Chondrocyte (in vitro differentiated cells): ENCODE measurements at regions not wholly inside any gene's neighbourhood (a gene's known extent, or its start where the extent isn't known, plus 50 kb on each side); places are given as distances from the start of the nearest gene placed in this dataset.

Experiments used
- DNase-seq: peaks from one replicate; pipeline ENCODE4 v3.0.0; 2021; ENCODE audit warnings: mixed read lengths, low spot score
- H3K27ac Mint-ChIP-seq: one replicate; pipeline ENCODE4 v1.8.0; 2021; ENCODE audit warnings: mild to moderate bottlenecking, moderate library complexity, mixed read lengths; ENCODE audit not compliant: unreplicated experiment
- H3K27me3 Mint-ChIP-seq: 2 replicates; pipeline ENCODE4 v1.8.0; 2021; ENCODE audit warnings: low read depth, mixed read lengths
- H3K36me3 Mint-ChIP-seq: 2 replicates; pipeline ENCODE4 v1.8.0; 2021; ENCODE audit warnings: low read depth, mixed read lengths
- H3K4me1 Mint-ChIP-seq: 2 replicates; pipeline ENCODE4 v1.8.0; 2021; ENCODE audit warnings: low read depth, mild to moderate bottlenecking, mixed read lengths
- H3K4me3 Mint-ChIP-seq: one replicate; pipeline ENCODE4 v1.8.0; 2021; ENCODE audit warnings: mild to moderate bottlenecking, moderate library complexity, mixed read lengths; ENCODE audit not compliant: unreplicated experiment
- H3K9me3 Mint-ChIP-seq: 2 replicates; pipeline ENCODE4 v1.8.0; 2021; ENCODE audit warnings: low read depth, mixed read lengths
- CTCF ChIP-seq: fragments of 200-600 bp; sonication (generic); IDR thresholded peaks from 2 replicates; pipeline ENCODE4 v1.5.0; 2021; ENCODE audit warnings: antibody characterized with exemption, mild to moderate bottlenecking, moderate library complexity

GRCh38 chr2:129133692-129134641, 815.3 kb upstream of the HS6ST1 start:
- Mint-ChIP-seq H3K4me3 (no peak overlapping the region), H3K27me3 (peaks cover 8% of the 10 kb centered on the region), H3K4me1 (no peaks in the 10 kb centered on the region), H3K36me3 (no peaks in the 10 kb centered on the region), H3K27ac (no peak overlapping the region), H3K9me3 (peaks cover 4% of the 10 kb centered on the region)
- no peak for DNase-seq
- no peak for TF ChIP-seq CTCF

GRCh38 chr2:129135017-129135416, 816.3 kb upstream of the HS6ST1 start:
- peaks cover 8% of the 10 kb centered on the region for H3K27me3 Mint-ChIP-seq
- peaks cover 4% of the 10 kb centered on the region for H3K9me3 Mint-ChIP-seq
- no peak overlapping the region for H3K4me3 Mint-ChIP-seq
- no peaks in the 10 kb centered on the region for H3K36me3 Mint-ChIP-seq
- H3K27ac Mint-ChIP-seq: no peak overlapping the region
- H3K4me1 Mint-ChIP-seq: no peaks in the 10 kb centered on the region
- no peak for DNase-seq
- no peak for TF ChIP-seq CTCF

- no peaks in the 10 kb centered on the region for H3K36me3 Mint-ChIP-seq
- TF ChIP-seq CTCF: no peak
- H3K4me3 Mint-ChIP-seq: no peak overlapping the region
- peaks cover 4% of the 10 kb centered on the region for H3K9me3 Mint-ChIP-seq
- no peak overlapping the region for H3K27ac Mint-ChIP-seq
- no peak for DNase-seq
- no peaks in the 10 kb centered on the region for H3K4me1 Mint-ChIP-seq
- peaks cover 12% of the 10 kb centered on the region for H3K27me3 Mint-ChIP-seq
These were observed 820.7 kb upstream of the HS6ST1 start for GRCh38 chr2:129139380-129139779.

- Mint-ChIP-seq H3K36me3 (no peaks in the 10 kb centered on the region), H3K9me3 (peaks cover 6% of the 10 kb centered on the region), H3K4me1 (no peaks in the 10 kb centered on the region), H3K4me3 (no peak overlapping the region), H3K27ac (no peak overlapping the region), H3K27me3 (peaks cover 9% of the 10 kb centered on the region)
- DNase-seq: no peak
- no peak for TF ChIP-seq CTCF
These were observed 823.8 kb upstream of the HS6ST1 start for GRCh38 chr2:129142465-129142864.

DNA sequence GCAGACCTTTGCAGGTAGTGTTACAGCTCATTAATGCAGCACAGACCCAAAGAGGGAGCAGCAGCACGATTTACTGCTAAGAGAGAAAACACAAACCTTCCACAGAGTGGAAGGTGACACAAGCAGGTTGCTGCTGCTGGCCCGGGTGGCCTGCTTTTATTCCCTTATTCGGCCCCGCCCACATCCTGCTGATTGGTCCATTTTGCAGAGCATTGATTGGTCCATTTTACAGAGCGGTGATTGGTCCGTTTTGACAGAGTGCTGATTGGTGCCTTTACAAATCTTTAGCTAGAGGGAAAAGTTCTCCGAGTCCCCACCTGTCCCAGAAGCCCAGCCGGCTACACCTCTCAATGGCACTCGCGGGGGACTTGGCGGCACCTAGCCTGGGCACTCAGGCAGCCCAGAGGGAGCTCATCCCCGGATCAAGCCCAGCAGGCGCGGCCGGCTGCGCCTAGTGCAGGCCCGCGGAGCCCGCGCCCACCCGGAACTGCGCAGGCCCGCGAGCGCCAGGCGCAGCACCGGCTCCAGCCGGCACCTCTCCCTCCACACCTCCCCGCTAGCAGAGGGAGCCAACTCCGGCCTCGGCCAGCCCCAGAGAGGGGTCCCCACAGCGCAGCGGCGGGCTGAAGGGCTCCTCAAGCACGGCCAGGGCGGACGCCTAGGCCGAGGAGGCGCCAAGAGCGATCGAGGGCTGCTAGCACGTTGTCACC, 825.6 kb upstream of the HS6ST1 start:
- no peak overlapping the region for H3K4me3 Mint-ChIP-seq
- no peaks in the 10 kb centered on the region for H3K36me3 Mint-ChIP-seq
- no peak for DNase-seq
- H3K4me1 Mint-ChIP-seq: no peaks in the 10 kb centered on the region
- H3K27me3 Mint-ChIP-seq: peaks cover 4% of the 10 kb centered on the region
- no peak for TF ChIP-seq CTCF
- peaks cover 11% of the 10 kb centered on the region for H3K9me3 Mint-ChIP-seq
- H3K27ac Mint-ChIP-seq: no peak overlapping the region
